B cell (primary cell): ENCODE measurements at regions not wholly inside any gene's neighbourhood (a gene's known extent, or its start where the extent isn't known, plus 50 kb on each side); places are given as distances from the start of the nearest gene placed in this dataset.

ENCODE experiments used
- ATAC-seq: fragments of 200-7000 bp; cut with Tn5 transposase; one replicate; pipeline ENCODE4 v1.10.0; 2021; ENCODE audit warnings: low read depth, mild to moderate bottlenecking, moderate number of reproducible peaks, moderate library complexity
- CTCF ChIA-PET: fragments of 350-600 bp; sonication (Branson Sonifier 250); formaldehyde crosslinking; loops from one replicate; lab custom pipeline; 2021; ENCODE audit warnings: antibody characterized with exemption, inconsistent platforms; lab: Charles Lee
- POLR2A ChIA-PET: fragments of 350-600 bp; sonication (Branson Sonifier 250); formaldehyde crosslinking; loops from one replicate; lab custom pipeline; 2021; ENCODE audit warnings: antibody characterized with exemption; lab: Charles Lee
- DNase-seq: peaks from one replicate; pipeline ENCODE4 v3.0.0; 2013
- H2AFZ ChIP-seq: 2 replicates; pipeline ENCODE4 v1.6.1; 2012; ENCODE audit warnings: mild to moderate bottlenecking, low read depth, low read length; ENCODE audit not compliant: insufficient read depth, poor library complexity, severe bottlenecking
- H3K27ac ChIP-seq, 2 donors: 1 replicate in 1 of 2; 2 replicates in 1 of 2; pipeline ENCODE4 v1.5.1; 2012 to 2013; ENCODE audit warnings: low read length in 2 of 2, mild to moderate bottlenecking in 2 of 2, moderate library complexity in 1 of 2
- H3K27me3 ChIP-seq, 4 experiments: fragments of 200-600 bp in 1 of 4; sonication (generic) in 1 of 4; replicated peaks in 1 of 4; 1 replicate in 2 of 4; 2 replicates in 2 of 4; pipeline versions ENCODE4 v1.6.1 to v1.7.0; 2013 to 2016; ENCODE audit warnings: low read length in 3 of 4, mild to moderate bottlenecking in 2 of 4, mixed read lengths in 1 of 4, moderate library complexity in 1 of 4; ENCODE audit not compliant: insufficient read depth in 4 of 4, control insufficient read depth in 3 of 4; ENCODE audit errors: control extremely low read depth in 1 of 4
- H3K36me3 ChIP-seq, 2 experiments: replicated peaks in 1 of 2; 1 replicate in 1 of 2; 2 replicates in 1 of 2; pipeline versions ENCODE4 v1.6.1 to v1.7.1; 2013; ENCODE audit warnings: low read length in 1 of 2; ENCODE audit not compliant: insufficient read depth in 2 of 2, control insufficient read depth in 1 of 2; ENCODE audit errors: control extremely low read depth in 1 of 2, extremely low read depth in 1 of 2
- H3K4me1 ChIP-seq, 2 donors: fragments of 200-600 bp in 1 of 2; sonication (generic) in 1 of 2; 1 replicate in 1 of 2; 2 replicates in 1 of 2; pipeline versions ENCODE4 v1.5.1 to v1.6.1; 2013 to 2017; ENCODE audit warnings: low read length in 2 of 2; ENCODE audit not compliant: control insufficient read depth in 2 of 2, insufficient read depth in 2 of 2
- H3K4me2 ChIP-seq: replicated peaks from 2 replicates; pipeline ENCODE3; 2012; ENCODE audit warnings: mild to moderate bottlenecking, low read depth, low read length; ENCODE audit not compliant: poor library complexity, severe bottlenecking
- H3K4me3 ChIP-seq, 5 experiments: fragments of 200-600 bp in 1 of 5; sonication (generic) in 1 of 5; 1 replicate in 3 of 5; 2 replicates in 2 of 5; pipeline versions ENCODE4 v1.5.1 to v1.7.0; 2011 to 2016; ENCODE audit warnings: low read length in 4 of 5, mild to moderate bottlenecking in 4 of 5, low read depth in 2 of 5, control low read depth in 1 of 5, moderate library complexity in 1 of 5; ENCODE audit not compliant: insufficient read depth in 1 of 5; ENCODE audit errors: control extremely low read depth in 1 of 5, extremely low read depth in 1 of 5
- H3K79me2 ChIP-seq: fragments of 200-600 bp; sonication (generic); one replicate; pipeline ENCODE4 v1.6.0; 2016; ENCODE audit warnings: low read length; ENCODE audit not compliant: control insufficient read depth, insufficient read depth
- H3K9ac ChIP-seq: fragments of 200-600 bp; sonication (generic); 2 replicates; pipeline ENCODE4 v1.6.1; 2017; ENCODE audit warnings: mild to moderate bottlenecking, low read length, moderate library complexity
- H3K9me3 ChIP-seq, 3 donors: one replicate each; pipeline versions ENCODE4 v1.6.1 to v1.7.1; 2013; ENCODE audit warnings: low read length in 2 of 3; ENCODE audit not compliant: control insufficient read depth in 2 of 3, insufficient read depth in 1 of 3; ENCODE audit errors: control extremely low read depth in 1 of 3
- H4K20me1 ChIP-seq: 2 replicates; pipeline ENCODE4 v1.6.0; 2012; ENCODE audit warnings: mild to moderate bottlenecking, low read length; ENCODE audit not compliant: insufficient read depth, control insufficient read depth, poor library complexity, severe bottlenecking
- H3K27ac Mint-ChIP-seq: one replicate; pipeline ENCODE4 v1.8.0; 2021; ENCODE audit warnings: mixed read lengths
- H3K27me3 Mint-ChIP-seq: one replicate; pipeline ENCODE4 v1.8.0; 2021; ENCODE audit warnings: mixed read lengths
- H3K4me1 Mint-ChIP-seq: one replicate; pipeline ENCODE4 v1.8.0; 2021; ENCODE audit warnings: mixed read lengths
- H3K4me3 Mint-ChIP-seq: one replicate; pipeline ENCODE4 v1.8.0; 2021; ENCODE audit warnings: mixed read lengths
- H3K9me3 Mint-ChIP-seq: one replicate; pipeline ENCODE4 v1.8.0; 2022; ENCODE audit warnings: mixed read lengths; ENCODE audit not compliant: insufficient read depth
- EZH2 ChIP-seq: IDR thresholded peaks from 2 replicates; pipeline ENCODE4 v1.6.1; 2012; ENCODE audit warnings: borderline replicate concordance, low read depth, mild to moderate bottlenecking, moderate library complexity, low read length; ENCODE audit not compliant: insufficient read depth, poor library complexity, severe bottlenecking
- WGBS: methylation state at CpG from one replicate; pipeline ENCODE4 v1.1.5; 2013; ENCODE audit warnings: missing lambda C conversion rate; ENCODE audit not compliant: insufficient coverage; 5-methylcytosine and 5-hydroxymethylcytosine counted together
- intact Hi-C: fragments of 100-400 bp; cut with micrococcal nuclease; formaldehyde crosslinking; loops from one replicate; pipeline ENCODE4 v1.10.0; 2022
- TF ChIP-seq, protein P1 (sequence below): fragments of 200-600 bp; IDR thresholded peaks from one replicate; pipeline ENCODE4 v1.8.0; 2022; ENCODE audit warnings: antibody characterized with exemption, mild to moderate bottlenecking

DNA sequence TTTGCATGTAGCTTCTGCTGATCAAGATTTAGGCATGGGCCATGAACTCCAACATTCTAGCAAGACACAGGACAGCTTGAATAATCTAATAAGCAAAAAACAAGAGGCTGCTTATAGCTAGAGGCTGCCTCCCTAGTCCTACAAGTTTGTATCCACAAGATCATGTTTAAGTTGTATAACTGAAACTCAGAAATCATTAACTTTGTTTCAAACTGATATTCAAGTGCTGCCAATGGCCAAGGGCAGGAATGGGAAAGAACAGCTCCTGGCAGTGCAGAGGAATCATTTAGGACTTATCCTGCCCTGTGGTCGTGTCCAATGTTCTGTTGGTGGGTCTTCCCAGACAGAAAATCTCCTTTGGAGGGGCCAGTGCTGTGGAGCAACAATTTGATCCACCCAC, 209.6 kb upstream of the DDI1 start:
- Mint-ChIP-seq H3K9me3 (peaks cover 7% of the 10 kb centered on the region), H3K27ac (no peak overlapping the region), H3K4me3 (no peak overlapping the region), H3K4me1 (no peaks in the 10 kb centered on the region), H3K27me3 (peaks cover 19% of the 10 kb centered on the region)
- no peaks in the 10 kb centered on the region for H4K20me1 ChIP-seq
- peaks cover 0 to 6% (median 0%) of the 10 kb centered on the region in 4 experiments for H3K27me3 ChIP-seq
- H3K4me1 ChIP-seq, result no peaks in the 10 kb centered on the region
- ATAC-seq (no peak), DNase-seq (no peak)
- no peaks in the 10 kb centered on the region for H3K36me3 ChIP-seq
- no peak overlapping the region for H3K4me2 ChIP-seq
- TF ChIP-seq, protein P1, sequence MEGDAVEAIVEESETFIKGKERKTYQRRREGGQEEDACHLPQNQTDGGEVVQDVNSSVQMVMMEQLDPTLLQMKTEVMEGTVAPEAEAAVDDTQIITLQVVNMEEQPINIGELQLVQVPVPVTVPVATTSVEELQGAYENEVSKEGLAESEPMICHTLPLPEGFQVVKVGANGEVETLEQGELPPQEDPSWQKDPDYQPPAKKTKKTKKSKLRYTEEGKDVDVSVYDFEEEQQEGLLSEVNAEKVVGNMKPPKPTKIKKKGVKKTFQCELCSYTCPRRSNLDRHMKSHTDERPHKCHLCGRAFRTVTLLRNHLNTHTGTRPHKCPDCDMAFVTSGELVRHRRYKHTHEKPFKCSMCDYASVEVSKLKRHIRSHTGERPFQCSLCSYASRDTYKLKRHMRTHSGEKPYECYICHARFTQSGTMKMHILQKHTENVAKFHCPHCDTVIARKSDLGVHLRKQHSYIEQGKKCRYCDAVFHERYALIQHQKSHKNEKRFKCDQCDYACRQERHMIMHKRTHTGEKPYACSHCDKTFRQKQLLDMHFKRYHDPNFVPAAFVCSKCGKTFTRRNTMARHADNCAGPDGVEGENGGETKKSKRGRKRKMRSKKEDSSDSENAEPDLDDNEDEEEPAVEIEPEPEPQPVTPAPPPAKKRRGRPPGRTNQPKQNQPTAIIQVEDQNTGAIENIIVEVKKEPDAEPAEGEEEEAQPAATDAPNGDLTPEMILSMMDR, result no peak
- TF ChIP-seq EZH2, result no peak
- peaks cover 0 to 20% (median 12%) of the 10 kb centered on the region in 3 donors for H3K9me3 ChIP-seq
- WGBS, result no CpG with 5 or more reads among the region's 1 CpG
- ChIA-PET POLR2A (no interaction called here), CTCF (no interaction called here)
- no peak overlapping the region for H2AFZ ChIP-seq
- H3K4me3 ChIP-seq, result no peak overlapping the region
- intact Hi-C loops, result no loop called here
- no peak overlapping the region for H3K27ac ChIP-seq
- H3K79me2 ChIP-seq, result no peaks in the 10 kb centered on the region
- no peak overlapping the region for H3K9ac ChIP-seq

DNA sequence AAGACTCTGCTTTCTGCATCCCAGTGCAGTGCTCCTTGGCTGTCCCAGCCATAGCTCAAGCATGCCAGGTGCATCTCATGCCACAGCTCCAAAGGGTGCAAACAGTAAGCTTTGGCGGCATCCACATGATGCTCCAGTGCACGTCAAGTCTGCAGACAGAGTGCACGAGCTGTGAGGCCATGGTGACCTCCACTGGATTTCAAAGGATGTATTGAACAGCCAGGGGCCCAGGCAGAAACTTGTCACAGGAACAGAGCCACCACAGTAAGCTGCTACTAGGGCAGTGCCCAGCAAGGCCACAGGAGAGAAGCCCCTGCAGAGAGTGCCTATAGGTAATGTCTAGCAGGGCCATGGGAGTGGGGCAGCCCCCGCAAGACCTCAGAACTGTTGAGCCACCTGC, 206.8 kb upstream of the DDI1 start:
- ATAC-seq (no peak), DNase-seq (no peak)
- Histone ChIP-seq H3K9me3 (peaks cover 0 to 23% (median 20%) of the 10 kb centered on the region in 3 donors), H4K20me1 (no peaks in the 10 kb centered on the region), H2AFZ (no peak overlapping the region), H3K27me3 (peaks cover 0 to 10% (median 0%) of the 10 kb centered on the region in 4 experiments), H3K36me3 (no peaks in the 10 kb centered on the region), H3K27ac (no peak overlapping the region), H3K9ac (no peak overlapping the region), H3K4me1 (no peaks in the 10 kb centered on the region), H3K4me2 (no peak overlapping the region), H3K4me3 (no peak overlapping the region), H3K79me2 (no peaks in the 10 kb centered on the region)
- Mint-ChIP-seq H3K9me3 (peaks cover 19% of the 10 kb centered on the region), H3K4me3 (no peak overlapping the region), H3K4me1 (no peaks in the 10 kb centered on the region), H3K27ac (no peak overlapping the region), H3K27me3 (peaks cover 23% of the 10 kb centered on the region)
- intact Hi-C loops, result no loop called here
- TF ChIP-seq, protein P1, result no peak
- no peak for TF ChIP-seq EZH2
- POLR2A ChIA-PET, result no interaction called here
- WGBS, result 97% methylated on average over 4 of the region's 4 CpGs
- CTCF ChIA-PET, result no interaction called here
